NCI-H774 (cell line): ENCODE measurements at regions not wholly inside any gene's neighbourhood (a gene's known extent, or its start where the extent isn't known, plus 50 kb on each side); places are given as distances from the start of the nearest gene placed in this dataset.

Source experiments
- DNase-seq: peaks from one replicate; lab custom pipeline; 2025; lab: John Stamatoyannopoulos, UW

DNA sequence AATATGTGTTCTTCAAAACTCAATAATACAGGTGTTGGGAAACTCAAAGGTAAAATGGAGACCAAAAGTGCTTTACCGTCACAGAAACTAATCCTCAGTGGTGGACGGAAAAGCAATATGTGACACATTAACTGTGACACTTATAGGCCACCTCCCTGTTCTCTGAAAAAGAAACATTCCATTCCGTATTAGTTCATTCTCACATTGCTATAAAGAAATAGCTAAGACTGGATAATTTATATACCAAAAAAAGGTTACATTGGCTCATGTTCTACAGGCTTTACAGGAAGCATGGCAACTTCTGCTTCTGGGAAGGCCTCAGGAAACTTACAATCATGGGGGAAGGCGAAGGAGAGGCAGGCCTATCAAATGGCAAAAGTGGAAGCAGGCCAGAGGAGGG lies 435.3 kb upstream of the HTR2A start:
- DNase-seq = no peak

DNA sequence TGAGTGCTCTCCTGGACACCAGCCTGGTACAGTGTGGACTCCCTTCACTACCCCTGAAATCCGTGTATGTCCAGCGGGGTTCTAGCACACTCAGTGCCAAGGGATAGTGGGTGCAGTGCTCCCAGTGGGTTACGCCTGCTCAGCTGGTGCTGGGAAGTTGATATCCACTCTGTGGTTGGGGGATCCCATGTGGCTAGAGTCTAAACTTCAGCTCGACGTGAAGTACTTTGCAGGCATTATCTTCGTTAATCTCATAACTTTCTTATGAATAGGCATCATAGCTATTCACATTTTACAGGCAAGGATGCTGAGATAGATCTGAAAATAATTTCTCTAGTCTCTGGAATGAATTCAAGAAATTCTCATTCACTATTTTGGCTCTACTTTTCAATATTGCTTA lies 433.2 kb upstream of the HTR2A start:
- DNase-seq = no peak

GRCh38 chr13:47327861-47328260 lies 431.0 kb upstream of the HTR2A start:
- DNase-seq = no peak

DNA sequence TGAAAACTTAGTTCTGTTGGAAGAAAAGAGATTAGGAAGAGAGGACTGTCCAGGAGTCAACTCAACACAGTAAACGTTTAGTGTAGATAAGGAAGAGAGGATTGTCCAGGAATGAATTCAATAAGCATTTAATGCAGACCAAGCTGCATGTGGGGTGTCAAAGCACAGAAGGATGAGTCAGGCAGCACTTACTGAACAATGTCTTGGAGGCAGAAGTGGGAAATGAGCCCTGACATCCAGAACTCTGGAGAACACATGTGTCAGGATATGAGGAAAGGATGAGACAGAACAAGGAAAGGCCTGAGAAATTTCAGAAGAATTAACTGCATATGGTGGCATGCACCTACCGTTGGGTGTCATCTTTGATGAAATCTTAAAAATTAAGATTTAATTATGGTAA lies 429.2 kb upstream of the HTR2A start:
- no peak for DNase-seq

GRCh38 chr13:47317356-47317755 lies 420.5 kb upstream of the HTR2A start:
- no peak for DNase-seq

DNA sequence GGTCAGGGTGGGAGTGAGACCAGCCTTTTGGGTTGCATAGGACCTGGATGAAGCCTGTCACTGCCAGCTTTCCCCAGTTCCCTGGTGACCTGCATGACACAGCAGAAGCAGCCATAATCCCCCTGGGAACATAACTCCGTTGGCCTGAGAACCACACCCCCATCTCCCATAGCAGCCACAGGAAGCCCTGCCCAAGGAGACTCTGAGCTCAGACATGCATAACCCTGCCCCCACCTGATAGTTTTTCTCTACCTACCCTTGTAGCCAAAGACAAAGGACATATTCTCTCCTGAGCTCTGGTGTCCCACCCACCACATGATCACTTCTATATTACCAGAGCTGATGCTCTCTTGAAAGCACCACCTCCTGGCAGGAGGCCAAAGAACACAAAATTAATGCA lies 413.5 kb upstream of the HTR2A start:
- no peak for DNase-seq

GRCh38 chr13:47306991-47307390 lies 410.1 kb upstream of the HTR2A start:
- DNase-seq = no peak

DNA sequence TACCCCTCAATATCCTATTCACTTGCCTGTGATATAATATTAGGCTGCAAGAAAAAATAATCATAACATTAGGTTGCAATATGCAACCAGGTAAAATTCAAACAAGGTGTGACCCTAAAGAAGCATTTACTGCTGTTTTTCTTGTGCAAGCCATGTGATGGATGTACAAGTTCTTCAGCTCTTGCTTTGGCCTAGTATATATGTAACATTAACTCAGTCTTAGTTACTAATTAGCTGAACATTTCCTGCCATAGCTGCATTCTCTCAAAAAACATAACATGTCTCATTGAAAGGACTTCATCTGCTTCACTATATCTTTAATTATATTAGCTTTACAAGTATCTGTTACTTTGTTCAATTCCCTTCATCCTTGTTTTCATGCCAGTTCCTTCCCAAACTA lies 406.8 kb upstream of the HTR2A start:
- DNase-seq = no peak

- DNase-seq = no peak
Measured at GRCh38 chr13:47299304-47299703, 402.5 kb upstream of the HTR2A start.

DNA sequence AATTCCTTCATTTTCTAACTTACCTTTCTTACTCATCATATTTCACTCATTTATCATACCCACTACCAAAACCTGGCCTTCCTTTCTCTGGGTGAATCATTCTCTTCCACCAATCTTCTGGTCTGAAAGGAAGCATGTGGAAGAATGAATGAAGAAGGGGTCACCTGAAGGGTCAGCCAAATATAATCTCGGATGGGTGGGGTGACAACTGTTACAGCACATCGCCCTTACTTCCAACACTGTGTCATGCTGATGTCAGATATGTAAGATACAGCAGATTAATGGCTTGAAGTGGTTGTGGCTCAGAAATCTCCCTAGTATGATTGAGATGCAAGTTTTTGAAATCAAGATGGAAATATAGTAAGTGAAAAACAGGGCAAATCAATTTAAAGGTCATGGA lies 401.7 kb upstream of the HTR2A start:
- DNase-seq = no peak

GRCh38 chr13:47294691-47295090 lies 397.8 kb upstream of the HTR2A start:
- no peak for DNase-seq

DNA sequence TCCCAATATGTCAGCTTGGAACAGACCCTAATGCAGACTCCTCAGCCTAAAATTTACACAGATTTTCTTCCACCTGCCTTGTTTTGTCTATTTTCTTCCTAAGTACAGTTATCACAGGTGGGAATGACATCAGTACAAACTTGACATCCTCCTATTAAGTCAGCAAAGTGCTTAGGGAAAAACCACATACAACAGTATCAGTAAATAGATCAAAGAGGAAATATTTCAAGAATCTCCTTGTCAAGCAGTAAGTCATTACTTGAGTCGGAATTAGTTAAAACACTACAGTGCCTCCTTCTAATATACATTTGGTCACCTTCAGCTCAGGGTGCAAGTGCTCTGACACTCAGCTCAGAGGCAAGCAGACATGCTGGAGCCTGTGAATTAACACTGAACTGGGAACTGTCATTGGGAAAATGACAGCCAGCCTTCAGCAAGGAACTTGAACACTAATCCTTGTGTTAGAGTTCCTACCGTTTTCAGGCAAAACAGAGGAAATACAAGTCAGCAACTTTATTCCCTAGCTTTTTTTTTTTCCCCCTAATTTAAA lies 394.3 kb upstream of the HTR2A start:
- DNase-seq = no peak

DNA sequence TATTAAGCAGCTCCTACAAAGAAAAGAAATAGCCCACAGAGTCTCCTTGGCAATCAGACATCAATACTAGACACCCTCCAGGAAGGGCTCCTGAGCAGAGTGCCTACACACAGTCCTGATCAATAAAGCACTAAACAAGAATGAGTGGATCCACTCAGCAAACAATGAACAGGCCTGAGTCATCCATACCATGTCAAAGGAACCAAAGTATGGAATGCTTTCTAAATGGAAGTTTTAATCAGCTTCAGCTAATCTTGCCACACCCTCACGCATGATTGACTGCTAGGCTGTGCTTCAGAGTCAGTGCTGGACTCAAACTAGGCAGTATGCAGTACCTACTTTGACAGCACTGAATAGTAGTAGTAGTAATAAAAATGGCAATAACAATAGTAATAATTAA lies 392.7 kb upstream of the HTR2A start:
- DNase-seq = no peak

- no peak for DNase-seq
Measured at GRCh38 chr13:47288546-47288945, 391.7 kb upstream of the HTR2A start.

DNA sequence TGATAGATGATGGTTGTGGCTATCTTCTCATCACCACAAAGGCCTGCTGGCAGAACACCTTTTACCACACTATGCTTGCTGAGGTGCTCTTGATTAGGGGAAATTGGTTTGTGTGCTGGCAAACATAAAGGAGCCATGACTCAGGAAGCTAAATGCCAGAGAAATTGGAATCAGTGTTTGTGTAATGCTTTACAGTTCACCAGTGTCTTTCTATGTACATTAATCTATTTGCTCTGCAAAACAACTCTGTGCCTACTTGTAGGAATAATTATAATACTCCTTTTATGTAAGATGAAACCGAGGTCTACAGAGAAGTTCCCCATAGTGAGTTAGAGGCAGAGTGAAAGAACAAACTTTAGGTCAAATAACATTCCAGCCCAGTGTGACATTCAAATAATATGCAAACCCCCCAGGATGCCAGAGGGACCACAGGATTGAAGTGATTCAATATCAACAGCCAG lies 390.5 kb upstream of the HTR2A start:
- no peak for DNase-seq

- no peak for DNase-seq
Measured at GRCh38 chr13:47281991-47282390, 385.1 kb upstream of the HTR2A start.

- no peak for DNase-seq
Measured at GRCh38 chr13:47279920-47280319, 383.1 kb upstream of the HTR2A start.

DNA sequence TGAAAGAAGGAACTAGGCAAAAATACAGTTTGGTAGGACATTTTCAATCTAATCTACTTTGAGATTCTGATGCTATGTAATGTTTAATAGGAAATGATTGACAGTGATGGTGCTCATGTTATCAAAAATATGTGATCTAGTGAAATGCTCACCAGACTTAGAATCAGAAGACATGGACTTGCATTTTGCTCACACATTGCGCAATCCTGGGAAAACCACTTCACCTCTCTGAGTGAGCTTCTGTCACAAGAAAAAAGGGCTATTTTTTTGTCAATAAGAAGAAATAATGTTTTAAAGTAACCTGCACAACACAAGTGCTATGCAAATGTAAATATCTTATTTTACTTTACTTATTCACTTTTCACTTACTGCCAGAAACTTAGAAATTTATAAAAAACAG lies 380.9 kb upstream of the HTR2A start:
- DNase-seq = no peak

GRCh38 chr13:47268270-47268669 lies 371.4 kb upstream of the HTR2A start:
- DNase-seq = no peak

- DNase-seq = no peak
Measured at GRCh38 chr13:47258384-47258783, 361.5 kb upstream of the HTR2A start.

DNA sequence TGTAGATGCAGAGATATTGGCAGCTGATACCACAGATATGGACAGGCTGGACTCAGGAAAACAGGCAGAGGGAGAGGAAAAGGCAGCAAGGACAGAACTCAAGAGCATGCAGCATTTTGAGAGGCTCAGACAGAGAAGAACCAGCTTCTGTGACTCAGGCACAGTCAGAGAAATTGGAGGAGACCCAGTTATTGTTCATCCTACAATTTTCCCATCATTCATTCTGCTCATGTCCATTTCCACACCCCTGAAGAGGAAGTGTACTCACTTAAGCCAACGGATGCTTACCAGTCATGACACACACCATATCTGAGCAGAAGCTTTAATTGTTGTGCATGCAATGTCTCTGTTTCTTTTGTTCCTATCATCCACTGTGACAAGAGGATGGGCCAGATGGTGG lies 359.8 kb upstream of the HTR2A start:
- no peak for DNase-seq

GRCh38 chr13:47252627-47253026 lies 355.8 kb upstream of the HTR2A start:
- no peak for DNase-seq

DNA sequence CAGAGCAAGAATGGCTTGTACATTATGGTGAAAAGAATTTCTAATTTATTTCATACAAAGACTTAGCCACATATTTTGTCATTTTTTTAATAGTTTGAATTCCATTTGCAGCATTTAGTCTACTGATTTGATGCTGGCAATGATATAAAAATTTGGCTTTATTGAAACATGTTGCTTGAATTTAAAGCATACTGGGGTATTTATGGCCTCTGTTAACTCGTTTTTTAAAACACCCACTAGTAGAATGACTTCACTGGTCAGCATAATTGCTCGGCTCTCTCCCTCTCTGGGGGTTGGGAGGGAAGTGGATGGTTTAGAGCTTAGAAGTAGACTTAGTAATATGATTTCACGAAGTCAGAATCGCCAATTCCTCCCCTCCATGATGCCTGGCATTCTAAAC lies 354.9 kb upstream of the HTR2A start:
- DNase-seq = no peak

DNA sequence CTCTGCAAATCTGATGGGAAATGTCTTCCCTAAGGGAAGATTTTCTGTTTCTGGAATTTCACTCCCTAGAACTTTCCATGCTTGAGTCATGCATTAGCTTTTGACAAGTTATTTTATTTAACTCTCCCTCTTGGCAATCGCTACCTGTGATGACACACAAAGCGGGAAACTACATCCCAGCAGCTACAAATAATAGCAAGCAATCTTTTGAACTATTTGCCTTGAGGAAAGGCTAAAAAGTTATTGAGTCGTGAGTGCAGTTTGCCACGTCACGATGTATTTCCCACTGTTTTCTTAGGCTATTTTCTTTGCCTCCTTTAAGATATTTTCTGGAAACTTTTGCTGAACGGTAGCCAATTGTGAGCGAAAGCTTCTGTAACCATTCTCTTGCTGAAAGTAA lies 353.3 kb upstream of the HTR2A start:
- DNase-seq = no peak

- no peak for DNase-seq
Measured at GRCh38 chr13:47249266-47249665, 352.4 kb upstream of the HTR2A start.
